ENCODE measurements at regions not wholly inside any gene's neighbourhood (a gene's known extent, or its start where the extent isn't known, plus 50 kb on each side); places are given as distances from the start of the nearest gene placed in this dataset.

DNA sequence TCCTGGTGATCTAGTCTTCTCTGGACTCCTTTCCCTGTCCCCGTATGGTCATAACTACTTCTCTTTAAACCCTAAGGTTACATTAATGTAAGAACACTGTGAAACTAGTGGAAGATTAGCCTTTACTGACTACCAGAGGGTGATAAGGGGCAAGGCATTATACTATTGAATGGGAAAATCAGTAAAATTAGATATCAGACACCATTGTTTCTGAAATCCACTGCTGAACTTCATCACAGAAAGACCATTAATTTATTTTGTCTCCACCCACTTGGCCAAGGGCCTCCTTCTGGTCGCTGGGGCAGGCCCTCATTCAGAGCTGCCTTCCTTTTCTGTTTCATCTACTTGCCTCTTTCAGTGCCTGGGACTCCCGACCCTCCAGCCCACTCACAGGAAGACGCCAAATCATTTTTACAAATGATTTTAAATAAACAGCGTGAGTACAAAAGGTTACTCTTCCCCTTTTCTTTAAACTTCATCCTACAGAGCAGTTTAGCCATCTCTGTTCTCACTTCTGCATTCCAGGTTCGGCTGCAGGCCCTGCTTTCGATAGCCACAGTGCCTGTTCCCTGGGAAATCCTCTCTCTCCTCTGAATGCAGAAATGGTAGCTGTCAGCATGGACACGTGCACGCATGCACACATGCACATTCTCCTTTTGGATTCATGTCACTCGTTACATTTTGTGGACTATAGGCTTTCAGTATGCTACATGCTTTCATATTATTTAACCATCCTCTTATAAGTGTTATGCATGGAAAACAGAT, 70.3 kb upstream of the DOCK10 start:
- TF ChIP-seq, protein P1, sequence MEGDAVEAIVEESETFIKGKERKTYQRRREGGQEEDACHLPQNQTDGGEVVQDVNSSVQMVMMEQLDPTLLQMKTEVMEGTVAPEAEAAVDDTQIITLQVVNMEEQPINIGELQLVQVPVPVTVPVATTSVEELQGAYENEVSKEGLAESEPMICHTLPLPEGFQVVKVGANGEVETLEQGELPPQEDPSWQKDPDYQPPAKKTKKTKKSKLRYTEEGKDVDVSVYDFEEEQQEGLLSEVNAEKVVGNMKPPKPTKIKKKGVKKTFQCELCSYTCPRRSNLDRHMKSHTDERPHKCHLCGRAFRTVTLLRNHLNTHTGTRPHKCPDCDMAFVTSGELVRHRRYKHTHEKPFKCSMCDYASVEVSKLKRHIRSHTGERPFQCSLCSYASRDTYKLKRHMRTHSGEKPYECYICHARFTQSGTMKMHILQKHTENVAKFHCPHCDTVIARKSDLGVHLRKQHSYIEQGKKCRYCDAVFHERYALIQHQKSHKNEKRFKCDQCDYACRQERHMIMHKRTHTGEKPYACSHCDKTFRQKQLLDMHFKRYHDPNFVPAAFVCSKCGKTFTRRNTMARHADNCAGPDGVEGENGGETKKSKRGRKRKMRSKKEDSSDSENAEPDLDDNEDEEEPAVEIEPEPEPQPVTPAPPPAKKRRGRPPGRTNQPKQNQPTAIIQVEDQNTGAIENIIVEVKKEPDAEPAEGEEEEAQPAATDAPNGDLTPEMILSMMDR (conservative IDR thresholded peaks at IDR 0.05; ENCODE audit: control insufficient read depth, insufficient read depth, low read depth, low read length): no peak
- no peak for DNase-seq (ENCODE audit: low read depth)
- H3K4me3 ChIP-seq (ENCODE audit: control insufficient read depth, low read depth, low read length): no peak overlapping the region

- H3K4me3 ChIP-seq (ENCODE audit: control insufficient read depth, low read depth, low read length): no peak overlapping the region
- TF ChIP-seq, protein P1 (conservative IDR thresholded peaks at IDR 0.05; ENCODE audit: control insufficient read depth, insufficient read depth, low read depth, low read length): no peak
- DNase-seq (ENCODE audit: low read depth): no peak
Measured at GRCh38 chr2:225108805-225109204, 66.5 kb upstream of the DOCK10 start.

- peak; percentile 49 for DNase-seq (ENCODE audit: low read depth)
- no peak overlapping the region for H3K4me3 ChIP-seq (ENCODE audit: control insufficient read depth, low read depth, low read length)
- TF ChIP-seq, protein P1 (conservative IDR thresholded peaks at IDR 0.05; ENCODE audit: control insufficient read depth, insufficient read depth, low read depth, low read length): no peak
Measured at GRCh38 chr2:225104971-225105370, 62.7 kb upstream of the DOCK10 start.

DNA sequence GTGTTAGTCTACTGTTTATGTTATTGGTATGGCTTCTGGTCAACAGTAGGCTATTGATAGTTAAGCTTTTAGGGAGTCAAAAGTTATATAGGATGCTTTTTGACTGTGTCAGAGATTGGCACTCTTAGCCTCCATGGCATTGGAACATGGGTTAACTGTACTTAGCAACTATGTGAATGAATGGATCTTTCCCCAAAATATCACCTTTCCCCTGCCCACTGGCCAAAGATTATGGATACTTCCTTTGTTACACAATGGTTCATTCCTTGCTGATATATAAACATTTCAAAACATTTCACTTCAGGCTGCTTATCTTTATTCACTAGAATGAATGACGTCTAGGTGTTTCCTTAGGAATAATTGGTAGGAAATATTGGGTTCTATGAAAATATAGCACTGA, 62.1 kb upstream of the DOCK10 start:
- TF ChIP-seq, protein P1 (conservative IDR thresholded peaks at IDR 0.05; ENCODE audit: control insufficient read depth, insufficient read depth, low read depth, low read length): no peak
- no peak overlapping the region for H3K4me3 ChIP-seq (ENCODE audit: control insufficient read depth, low read depth, low read length)
- DNase-seq (ENCODE audit: low read depth): no peak

GRCh38 chr2:225103737-225104141, 61.5 kb upstream of the DOCK10 start:
- TF ChIP-seq, protein P1 (conservative IDR thresholded peaks at IDR 0.05; ENCODE audit: control insufficient read depth, insufficient read depth, low read depth, low read length): no peak
- peak; percentile 76 for DNase-seq (ENCODE audit: low read depth)
- no peak overlapping the region for H3K4me3 ChIP-seq (ENCODE audit: control insufficient read depth, low read depth, low read length)

GRCh38 chr2:225100856-225101294, 58.6 kb upstream of the DOCK10 start:
- peak; percentile 96 for DNase-seq (ENCODE audit: low read depth)
- no peak overlapping the region for H3K4me3 ChIP-seq (ENCODE audit: control insufficient read depth, low read depth, low read length)
- TF ChIP-seq, protein P1 (conservative IDR thresholded peaks at IDR 0.05; ENCODE audit: control insufficient read depth, insufficient read depth, low read depth, low read length): no peak
